GM21786 (cell line): ENCODE measurements at regions not wholly inside any gene's neighbourhood (a gene's known extent, or its start where the extent isn't known, plus 50 kb on each side); places are given as distances from the start of the nearest gene placed in this dataset.

Experiments
- ATAC-seq: cut with Tn5 transposase; IDR thresholded peaks from one replicate; pipeline ENCODE4 v1.9.1; 2021; ENCODE audit not compliant: unreplicated experiment

DNA sequence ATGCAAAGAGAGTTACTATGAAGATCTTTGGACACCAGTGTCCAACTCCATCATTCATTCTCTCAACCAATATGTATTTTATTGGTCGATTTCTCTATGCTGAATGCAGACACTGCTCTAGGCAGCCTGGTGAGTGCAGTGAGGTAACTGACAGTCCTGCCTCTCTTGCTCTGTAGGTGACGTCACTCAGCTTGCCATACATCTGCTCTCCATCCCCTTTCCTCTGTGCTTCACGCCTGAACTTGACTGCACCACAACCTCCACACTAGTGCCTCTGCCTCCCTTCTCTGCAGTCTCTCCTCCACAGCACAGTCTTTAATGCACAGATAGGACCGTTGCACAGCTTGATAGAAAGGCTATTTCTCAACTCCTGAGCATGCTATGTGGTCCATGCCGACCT is 344.9 kb upstream of the NOCT start:
- ATAC-seq = no peak

- ATAC-seq = peak; percentile 36
Observed at GRCh38 chr4:138669479-138670315, 345.9 kb upstream of the NOCT start.

DNA sequence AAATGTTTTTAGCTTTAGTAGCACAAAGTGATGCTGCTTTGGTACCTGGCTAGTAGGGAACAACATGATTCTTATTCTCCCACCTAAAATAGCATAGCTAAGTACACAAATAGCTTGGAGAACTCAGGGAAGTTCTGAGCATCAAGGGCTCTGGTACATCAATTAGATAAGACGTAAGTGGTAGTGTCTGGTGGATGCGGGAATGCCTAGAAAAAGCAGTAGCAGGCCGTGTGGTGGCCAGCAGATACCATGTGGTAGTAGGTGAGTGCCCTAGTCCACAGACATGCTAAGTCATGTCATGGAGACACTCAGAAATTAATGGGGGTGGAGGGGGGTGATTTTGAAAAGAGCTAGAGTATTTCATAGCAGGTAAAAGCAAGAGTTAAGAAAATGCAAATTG is 347.3 kb upstream of the NOCT start:
- ATAC-seq = no peak

- no peak for ATAC-seq
Observed at GRCh38 chr4:138666366-138666765, 349.2 kb upstream of the NOCT start.

- ATAC-seq = no peak
Observed at GRCh38 chr4:138665851-138666250, 349.7 kb upstream of the NOCT start.

- ATAC-seq = no peak
Observed at GRCh38 chr4:138663883-138664282, 351.7 kb upstream of the NOCT start.

- ATAC-seq = no peak
Observed at GRCh38 chr4:138659812-138660316, 355.7 kb upstream of the NOCT start.

- ATAC-seq = no peak
Observed at GRCh38 chr4:138659037-138659811, 356.4 kb upstream of the NOCT start.

DNA sequence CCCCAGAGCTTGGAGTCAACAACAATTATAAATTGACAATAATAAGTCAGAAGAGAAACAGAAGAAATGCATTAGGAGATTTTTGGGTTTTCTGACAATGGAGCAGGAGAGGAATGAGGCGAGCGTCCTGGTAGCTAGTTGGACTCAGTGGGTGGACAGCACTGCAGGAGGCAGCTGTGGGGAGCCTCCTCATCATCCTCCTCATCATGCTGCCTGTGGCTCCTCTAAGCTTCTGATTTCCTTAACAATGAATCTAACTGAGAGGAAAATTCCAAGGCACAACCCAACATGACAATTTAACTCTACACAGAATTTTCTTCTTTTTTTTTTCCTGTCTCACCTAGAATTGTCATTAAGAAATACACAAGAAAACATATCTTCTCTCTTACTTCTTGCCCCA is 357.1 kb upstream of the NOCT start:
- ATAC-seq = no peak

- no peak for ATAC-seq
Observed at GRCh38 chr4:138656990-138657389, 358.6 kb upstream of the NOCT start.

- no peak for ATAC-seq
Observed at GRCh38 chr4:138655985-138656384, 359.6 kb upstream of the NOCT start.

DNA sequence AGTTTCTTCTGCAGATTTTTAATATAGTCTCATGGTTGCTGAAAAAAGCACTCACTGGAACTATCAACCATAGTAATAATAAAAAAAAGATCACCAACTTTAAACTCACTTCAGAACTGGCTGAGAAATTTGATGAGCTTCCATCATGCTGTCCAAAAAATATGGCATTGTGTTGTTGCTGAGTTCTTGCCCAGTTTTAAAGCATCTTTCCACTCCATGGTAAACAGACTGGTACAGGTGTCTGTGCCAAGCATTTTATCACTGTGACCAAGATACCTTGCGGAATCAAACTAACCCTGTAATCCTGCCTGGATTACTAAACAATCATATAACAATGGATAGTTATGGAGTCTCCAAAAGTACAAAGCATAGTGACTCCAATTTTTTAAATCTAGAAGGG is 360.3 kb upstream of the NOCT start:
- no peak for ATAC-seq

- peak; percentile 65 for ATAC-seq
Observed at GRCh38 chr4:138650929-138651448, 364.6 kb upstream of the NOCT start.

DNA sequence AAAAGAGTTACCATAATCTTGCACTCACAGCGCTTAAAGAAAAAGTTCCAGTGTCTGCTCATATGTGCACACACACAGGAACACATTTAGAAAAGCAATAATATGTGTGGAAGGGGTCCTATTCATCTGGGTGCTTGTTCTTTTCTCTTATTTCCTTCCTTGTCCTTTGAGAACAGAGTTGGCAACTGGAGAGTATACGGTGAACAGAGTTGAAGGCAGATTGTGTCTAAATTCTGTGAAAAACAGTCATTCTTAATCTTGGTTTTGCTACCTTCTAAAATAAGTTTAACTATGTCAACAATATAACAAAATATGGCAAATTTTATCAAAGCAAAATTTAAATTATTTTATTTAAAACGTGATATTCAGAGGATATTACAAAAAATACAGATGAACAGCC is 365.1 kb upstream of the NOCT start:
- no peak for ATAC-seq

DNA sequence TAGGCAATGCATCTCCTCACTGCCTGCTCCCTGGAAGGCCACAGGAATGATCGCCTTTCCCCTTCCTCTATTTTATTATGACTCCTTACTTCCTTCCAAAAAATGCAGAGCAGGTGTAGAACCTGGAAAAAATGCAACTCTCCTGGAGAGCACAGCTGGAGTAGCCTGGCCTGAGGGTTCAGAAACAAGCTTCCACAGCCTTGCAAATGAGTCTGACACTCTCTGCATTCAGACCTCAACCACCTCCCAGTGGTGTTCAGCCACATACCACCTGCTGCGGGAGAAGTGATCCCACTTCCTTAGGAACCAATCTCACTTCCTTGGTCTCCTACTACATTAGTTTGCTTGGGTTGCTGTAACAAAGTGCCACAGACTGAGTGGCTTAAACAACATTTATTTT is 368.1 kb upstream of the NOCT start:
- no peak for ATAC-seq

GRCh38 chr4:138646383-138646782 is 369.2 kb upstream of the NOCT start:
- peak; percentile 66 for ATAC-seq

DNA sequence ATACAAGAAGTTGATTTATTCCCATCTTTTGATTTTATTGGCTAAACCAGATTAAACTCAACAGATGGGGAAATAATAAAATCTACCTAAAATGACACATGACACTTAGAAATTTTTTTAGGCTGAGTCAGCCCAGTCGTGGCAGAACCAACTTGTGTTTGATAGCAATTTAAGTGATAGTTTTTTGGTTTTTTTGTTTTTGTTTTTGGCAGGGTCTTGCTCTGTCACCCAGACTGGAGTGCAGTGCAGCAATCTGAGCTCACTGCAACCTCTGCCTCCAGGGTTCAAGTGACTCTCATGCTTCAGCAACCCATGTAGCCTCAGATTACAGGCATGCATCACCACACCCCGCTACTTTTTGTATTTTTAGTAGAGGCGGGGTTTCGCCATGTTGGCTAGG is 370.3 kb upstream of the NOCT start:
- ATAC-seq = no peak

GRCh38 chr4:138644322-138644721 is 371.3 kb upstream of the NOCT start:
- no peak for ATAC-seq

DNA sequence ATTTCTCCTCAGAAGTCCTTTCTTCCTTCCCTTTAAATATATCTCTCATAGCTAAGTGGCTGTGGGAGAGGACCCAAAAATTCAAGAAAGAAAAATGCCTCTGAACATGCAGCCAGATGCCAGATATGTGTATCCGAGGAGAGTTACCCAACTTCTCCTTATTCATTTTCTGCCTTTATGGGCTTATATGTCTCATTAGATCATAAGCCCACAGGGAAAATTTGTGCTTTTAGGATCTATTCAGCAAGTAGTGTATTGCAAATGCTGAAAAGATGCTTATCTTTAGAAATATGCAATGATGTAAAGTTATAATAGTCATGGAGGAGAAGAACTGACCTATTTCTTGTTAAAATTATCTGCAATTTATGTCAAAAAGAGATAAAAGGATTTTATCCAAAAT is 371.8 kb upstream of the NOCT start:
- no peak for ATAC-seq

- no peak for ATAC-seq
Observed at GRCh38 chr4:138639018-138639741, 376.4 kb upstream of the NOCT start.

DNA sequence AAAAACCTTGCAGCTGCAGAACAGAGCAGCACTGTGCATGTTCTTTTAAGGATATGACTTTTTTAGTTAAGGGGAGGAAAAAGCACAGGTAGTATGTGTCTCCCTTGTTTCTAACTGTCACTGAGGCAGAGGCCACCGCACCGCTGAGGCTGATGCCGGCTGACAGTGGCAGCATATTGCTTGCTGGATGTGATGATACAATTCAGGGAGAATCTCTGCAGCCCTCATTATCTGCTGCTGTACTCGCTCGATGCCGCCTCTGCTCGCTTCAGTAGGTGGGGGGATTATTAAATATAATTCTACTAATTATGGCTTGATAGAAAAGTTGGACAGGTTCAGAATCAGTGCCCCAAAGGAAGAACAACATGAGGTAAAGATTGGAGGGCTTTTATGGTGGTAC is 378.8 kb upstream of the NOCT start:
- no peak for ATAC-seq
